OCI-LY7 (cell line): ENCODE measurements at regions not wholly inside any gene's neighbourhood (a gene's known extent, or its start where the extent isn't known, plus 50 kb on each side); places are given as distances from the start of the nearest gene placed in this dataset.

Experiments
- BruUV-seq: library from RNA; stranded (reverse); fragments of 400-500 nt; replicated peaks from 2 replicates; lab custom pipeline; 2021; lab: Mats Ljungman, UMichigan
- CTCF ChIA-PET: fragments of 300-600 bp; sonication (Branson Sonifier 250); formaldehyde crosslinking; loops from one replicate; lab custom pipeline; 2022; ENCODE audit warnings: antibody characterized with exemption; ENCODE audit not compliant: unreplicated experiment; lab: Charles Lee
- POLR2A ChIA-PET: fragments of 300-600 bp; sonication (Branson Sonifier 250); formaldehyde crosslinking; loops from one replicate; lab custom pipeline; 2022; ENCODE audit warnings: antibody characterized with exemption; lab: Charles Lee
- DNase-seq: peaks from one replicate; pipeline ENCODE4 v3.0.0-alpha.2; 2015; ENCODE audit warnings: low spot score
- H2AFZ ChIP-seq: fragments of 200-600 bp; sonication (generic), shearing (Covaris generic); 2 replicates; pipeline ENCODE4 v1.6.1; 2014; ENCODE audit warnings: mild to moderate bottlenecking, antibody characterized with exemption, low read length, moderate library complexity
- H3K27ac ChIP-seq: fragments of 200-600 bp; sonication (generic); 2 replicates; pipeline ENCODE4 v1.5.1; 2014; ENCODE audit warnings: mixed run types, low read depth, mild to moderate bottlenecking, moderate library complexity, low read length, inconsistent platforms; ENCODE audit not compliant: poor library complexity, severe bottlenecking
- H3K36me3 ChIP-seq: fragments of 200-600 bp; sonication (generic); 2 replicates; pipeline ENCODE4 v1.6.1; 2014; ENCODE audit warnings: mild to moderate bottlenecking, antibody characterized with exemption, low read length, moderate library complexity, mixed read lengths; ENCODE audit not compliant: insufficient read depth
- H3K4me1 ChIP-seq: fragments of 200-600 bp; sonication (generic); 2 replicates; pipeline ENCODE4 v1.5.1; 2014; ENCODE audit warnings: mild to moderate bottlenecking, low read length; ENCODE audit not compliant: insufficient read depth, poor library complexity, severe bottlenecking
- H3K4me2 ChIP-seq: fragments of 200-600 bp; sonication (generic); 2 replicates; pipeline ENCODE4 v1.6.1; 2014; ENCODE audit warnings: mild to moderate bottlenecking, low read length
- H3K4me3 ChIP-seq: fragments of 200-600 bp; sonication (generic); 2 replicates; pipeline ENCODE4 v1.5.1; 2014; ENCODE audit warnings: mild to moderate bottlenecking, low read depth, low read length; ENCODE audit not compliant: poor library complexity, severe bottlenecking
- H3K79me2 ChIP-seq: fragments of 200-600 bp; sonication (generic); 2 replicates; pipeline ENCODE4 v1.6.1; 2016; ENCODE audit warnings: low read depth, mild to moderate bottlenecking, low read length, moderate library complexity, mixed read lengths; ENCODE audit not compliant: insufficient read depth
- H3K9me2 ChIP-seq: fragments of 200-600 bp; sonication (generic); 2 replicates; pipeline ENCODE4 v1.6.1; 2016; ENCODE audit warnings: mild to moderate bottlenecking, low read length, mixed read lengths; ENCODE audit not compliant: insufficient read depth
- H3K9me3 ChIP-seq: fragments of 200-600 bp; sonication (generic); 2 replicates; pipeline ENCODE4 v1.6.1; 2014; ENCODE audit warnings: mild to moderate bottlenecking, mixed run types, low read length, mixed read lengths
- H4K20me1 ChIP-seq: fragments of 200-600 bp; sonication (generic); 2 replicates; pipeline ENCODE4 v1.6.1; 2014; ENCODE audit warnings: mild to moderate bottlenecking, antibody characterized with exemption, low read length, moderate library complexity, mixed read lengths; ENCODE audit not compliant: insufficient read depth
- EZH2phosphoT487 ChIP-seq: fragments of 200-600 bp; sonication (generic); IDR thresholded peaks from 2 replicates; pipeline ENCODE4 v1.6.1; 2018; ENCODE audit warnings: low read depth, borderline replicate concordance, mild to moderate bottlenecking, mixed run types, antibody characterized with exemption, low read length, moderate library complexity, mixed read lengths
- intact Hi-C: fragments of 100-400 bp; cut with micrococcal nuclease; formaldehyde crosslinking; loops from one replicate; pipeline ENCODE4 v1.10.0; 2022; ENCODE audit not compliant: unreplicated experiment
- TF ChIP-seq, protein P1 (sequence below): fragments of 200-600 bp; sonication (generic); conservative IDR thresholded peaks from 2 replicates; pipeline ENCODE4 v1.5.1; 2014; ENCODE audit warnings: mild to moderate bottlenecking, antibody characterized with exemption, low read length, moderate library complexity, mixed read lengths

DNA sequence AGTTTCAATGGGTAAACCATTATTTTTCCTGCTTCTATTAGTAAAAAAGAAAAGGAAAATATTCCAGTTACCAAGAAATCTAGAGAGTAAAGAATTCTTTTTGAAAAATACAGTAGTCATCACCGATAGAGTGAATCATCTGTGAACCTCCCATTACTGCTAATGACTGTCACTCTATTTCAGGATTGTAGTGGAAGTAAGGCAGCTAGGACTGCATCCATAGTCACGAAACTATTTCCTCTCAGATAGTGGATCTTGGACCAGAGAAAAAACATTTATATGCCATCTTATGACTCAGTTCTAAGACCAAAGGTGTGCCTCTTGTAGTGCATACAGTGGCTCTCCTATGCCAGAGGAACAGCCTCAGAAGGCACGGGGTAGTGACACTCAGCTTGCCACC is 173.9 kb upstream of the PLEKHA5 start:
- Histone ChIP-seq H3K4me2 (no peak overlapping the region), H3K79me2 (no peaks in the 10 kb centered on the region), H3K9me3 (no peaks in the 10 kb centered on the region), H2AFZ (no peak overlapping the region), H3K27ac (no peak overlapping the region), H3K9me2 (no peaks in the 10 kb centered on the region), H3K36me3 (no peaks in the 10 kb centered on the region), H3K4me1 (no peaks in the 10 kb centered on the region), H4K20me1 (no peaks in the 10 kb centered on the region), H3K4me3 (no peak overlapping the region)
- intact Hi-C loops = no loop called here
- no peak for DNase-seq
- no TSS peak for BruUV-seq
- POLR2A ChIA-PET = interaction anchor here (1.3 kb wide), 1 partner anchor 10 kb away, joined by 3 read pairs; no protein-coding TSS in a partner anchor
- no peak for TF ChIP-seq EZH2phosphoT487
- TF ChIP-seq, protein P1, sequence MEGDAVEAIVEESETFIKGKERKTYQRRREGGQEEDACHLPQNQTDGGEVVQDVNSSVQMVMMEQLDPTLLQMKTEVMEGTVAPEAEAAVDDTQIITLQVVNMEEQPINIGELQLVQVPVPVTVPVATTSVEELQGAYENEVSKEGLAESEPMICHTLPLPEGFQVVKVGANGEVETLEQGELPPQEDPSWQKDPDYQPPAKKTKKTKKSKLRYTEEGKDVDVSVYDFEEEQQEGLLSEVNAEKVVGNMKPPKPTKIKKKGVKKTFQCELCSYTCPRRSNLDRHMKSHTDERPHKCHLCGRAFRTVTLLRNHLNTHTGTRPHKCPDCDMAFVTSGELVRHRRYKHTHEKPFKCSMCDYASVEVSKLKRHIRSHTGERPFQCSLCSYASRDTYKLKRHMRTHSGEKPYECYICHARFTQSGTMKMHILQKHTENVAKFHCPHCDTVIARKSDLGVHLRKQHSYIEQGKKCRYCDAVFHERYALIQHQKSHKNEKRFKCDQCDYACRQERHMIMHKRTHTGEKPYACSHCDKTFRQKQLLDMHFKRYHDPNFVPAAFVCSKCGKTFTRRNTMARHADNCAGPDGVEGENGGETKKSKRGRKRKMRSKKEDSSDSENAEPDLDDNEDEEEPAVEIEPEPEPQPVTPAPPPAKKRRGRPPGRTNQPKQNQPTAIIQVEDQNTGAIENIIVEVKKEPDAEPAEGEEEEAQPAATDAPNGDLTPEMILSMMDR = no peak
- CTCF ChIA-PET = no interaction called here

DNA sequence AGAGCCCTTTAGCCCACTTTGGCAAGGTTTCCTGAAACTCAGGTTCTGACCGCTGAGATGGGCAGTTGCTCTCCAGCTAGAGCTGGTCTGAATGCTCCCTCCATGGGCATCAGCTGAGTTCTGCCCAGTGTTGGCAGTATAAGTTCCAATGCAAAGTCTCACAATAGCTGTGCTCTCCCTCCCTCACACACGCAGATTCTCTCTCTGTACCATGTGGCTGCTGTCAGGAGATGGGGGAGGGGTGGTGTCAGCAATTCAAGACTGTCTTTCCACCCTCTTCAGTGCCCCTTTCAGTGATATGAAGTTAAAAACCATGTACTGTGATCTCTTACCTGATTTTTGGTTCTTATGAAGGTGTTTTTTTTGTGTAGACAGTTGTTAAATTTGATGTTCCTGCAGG is 164.3 kb upstream of the PLEKHA5 start:
- POLR2A ChIA-PET = interaction anchor here (0.9 kb wide), 1 partner anchor 10 kb away, joined by 3 read pairs; no protein-coding TSS in a partner anchor
- no TSS peak for BruUV-seq

DNA sequence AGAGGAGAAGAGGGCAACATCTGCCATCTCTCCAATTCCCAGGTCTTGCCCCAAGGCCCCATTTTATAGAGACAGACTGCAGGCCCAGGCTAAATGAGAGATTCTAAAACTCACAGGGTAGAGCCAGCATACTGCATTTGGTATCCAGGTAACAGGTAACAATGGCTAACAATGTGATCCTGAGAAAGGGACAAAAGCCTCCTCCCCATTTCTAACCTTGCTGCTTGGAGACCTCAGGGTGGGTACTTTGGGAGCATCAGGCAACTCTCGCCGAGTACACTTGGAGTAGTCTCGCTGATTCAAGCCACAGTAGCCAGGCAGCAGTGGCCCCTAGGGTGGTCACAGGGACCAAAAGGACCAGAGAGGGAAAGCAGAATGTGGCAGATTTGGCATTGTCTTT is 162.6 kb upstream of the PLEKHA5 start:
- H4K20me1 ChIP-seq = no peaks in the 10 kb centered on the region
- no peaks in the 10 kb centered on the region for H3K9me2 ChIP-seq
- CTCF ChIA-PET = no interaction called here
- POLR2A ChIA-PET = no interaction called here
- TF ChIP-seq, protein P1 = no peak
- no peak for TF ChIP-seq EZH2phosphoT487
- DNase-seq = no peak
- no peak overlapping the region for H3K4me2 ChIP-seq
- H2AFZ ChIP-seq = no peak overlapping the region
- H3K27ac ChIP-seq = no peak overlapping the region
- no peak overlapping the region for H3K4me3 ChIP-seq
- H3K9me3 ChIP-seq = no peaks in the 10 kb centered on the region
- H3K79me2 ChIP-seq = no peaks in the 10 kb centered on the region
- no TSS peak for BruUV-seq
- intact Hi-C loops = no loop called here
- no peaks in the 10 kb centered on the region for H3K4me1 ChIP-seq
- no peaks in the 10 kb centered on the region for H3K36me3 ChIP-seq

More for the DNA sequence above, 164.3 kb upstream of the PLEKHA5 start:
- DNase-seq = no peak
- Histone ChIP-seq H3K79me2 (no peaks in the 10 kb centered on the region), H3K4me3 (no peak overlapping the region), H3K9me2 (no peaks in the 10 kb centered on the region), H3K36me3 (no peaks in the 10 kb centered on the region), H3K9me3 (no peaks in the 10 kb centered on the region), H2AFZ (no peak overlapping the region), H3K4me1 (no peaks in the 10 kb centered on the region), H3K27ac (no peak overlapping the region), H4K20me1 (no peaks in the 10 kb centered on the region), H3K4me2 (no peak overlapping the region)
- no peak for TF ChIP-seq EZH2phosphoT487
- TF ChIP-seq, protein P1 = no peak
- CTCF ChIA-PET = no interaction called here
- intact Hi-C loops = no loop called here
